ENCODE measurements at regions not wholly inside any gene's neighbourhood (a gene's known extent, or its start where the extent isn't known, plus 50 kb on each side); places are given as distances from the start of the nearest gene placed in this dataset.
"Not testable (repeated sequence)": the region's sequence is repeated elsewhere in the genome, so short reads cannot be mapped to it uniquely, and the experiment has no call there.

DNA sequence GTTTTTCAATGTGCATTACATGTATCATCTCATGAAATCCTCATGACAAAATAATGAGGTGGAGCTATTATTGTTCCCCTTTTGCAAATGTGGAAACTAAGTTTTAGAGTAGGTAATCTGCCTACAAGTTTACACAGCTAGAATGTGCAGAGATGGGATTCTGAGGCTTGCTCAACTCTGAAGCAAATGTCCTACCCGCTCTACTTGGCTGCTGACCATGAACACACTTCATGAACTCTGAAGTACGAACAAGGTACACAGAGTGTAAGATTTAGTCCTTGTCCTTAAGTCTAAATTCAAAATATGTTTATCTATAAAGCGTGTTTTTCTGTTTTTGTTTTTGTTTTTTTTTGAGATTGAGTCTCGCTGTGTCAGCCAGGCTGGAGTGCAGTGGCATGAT, 63.6 kb upstream of the NOTCH2NLA start:
- not testable (repeated sequence) for H3K9me3 Mint-ChIP-seq (ENCODE audit: unreplicated experiment); H3K27me3 Mint-ChIP-seq (ENCODE audit: unreplicated experiment); H3K27ac Mint-ChIP-seq (ENCODE audit: unreplicated experiment); H3K4me3 Mint-ChIP-seq (ENCODE audit: unreplicated experiment); DNase-seq (ENCODE audit: extremely low spot score, unreplicated experiment); H3K36me3 Mint-ChIP-seq (ENCODE audit: unreplicated experiment); H3K4me1 Mint-ChIP-seq (ENCODE audit: unreplicated experiment)

DNA sequence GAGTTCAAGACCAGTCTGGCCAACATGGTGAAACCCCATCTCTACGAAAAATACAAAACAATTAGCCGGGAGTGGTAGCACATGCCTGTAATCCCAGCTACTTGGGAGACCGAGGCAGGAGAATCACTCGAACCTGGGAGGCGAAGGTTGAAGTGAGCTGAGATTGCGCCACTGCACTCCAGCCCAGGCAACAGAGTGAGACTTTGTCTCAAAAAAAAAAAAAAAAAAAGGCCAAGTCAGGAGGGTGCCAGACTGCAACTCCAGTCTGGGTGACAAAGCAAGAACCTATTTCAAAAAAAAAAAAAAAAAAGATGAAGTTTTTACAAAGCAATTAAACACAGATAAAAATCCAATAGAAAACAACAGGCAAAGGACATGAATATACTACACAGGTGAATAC, 59.1 kb upstream of the NOTCH2NLA start:
- H3K4me3 Mint-ChIP-seq (ENCODE audit: unreplicated experiment); H3K27me3 Mint-ChIP-seq (ENCODE audit: unreplicated experiment); DNase-seq (ENCODE audit: extremely low spot score, unreplicated experiment); H3K9me3 Mint-ChIP-seq (ENCODE audit: unreplicated experiment); H3K27ac Mint-ChIP-seq (ENCODE audit: unreplicated experiment); H3K4me1 Mint-ChIP-seq (ENCODE audit: unreplicated experiment); H3K36me3 Mint-ChIP-seq (ENCODE audit: unreplicated experiment): not testable (repeated sequence)

DNA sequence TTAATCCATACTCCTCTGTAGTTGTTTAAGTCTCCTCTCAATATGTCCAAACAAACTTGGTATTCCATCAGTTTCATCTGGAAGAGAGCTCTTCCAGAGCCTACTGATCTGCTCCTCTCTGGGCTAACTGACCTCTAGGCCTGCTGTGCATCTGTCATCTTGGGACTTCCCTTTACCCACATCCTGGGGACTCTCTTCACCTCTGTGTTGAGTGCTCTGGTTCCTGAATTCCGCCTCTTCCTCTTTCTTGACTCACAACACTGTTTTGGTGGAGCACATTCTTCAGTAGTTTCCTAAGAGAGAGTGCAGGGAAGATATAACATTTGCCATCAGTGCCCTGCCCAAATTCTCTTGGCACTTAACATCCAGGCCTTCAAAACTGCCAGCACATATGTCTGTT, 55.9 kb upstream of the NOTCH2NLA start:
- H3K9me3 Mint-ChIP-seq (ENCODE audit: unreplicated experiment); H3K27me3 Mint-ChIP-seq (ENCODE audit: unreplicated experiment); DNase-seq (ENCODE audit: extremely low spot score, unreplicated experiment); H3K36me3 Mint-ChIP-seq (ENCODE audit: unreplicated experiment); H3K27ac Mint-ChIP-seq (ENCODE audit: unreplicated experiment); H3K4me1 Mint-ChIP-seq (ENCODE audit: unreplicated experiment); H3K4me3 Mint-ChIP-seq (ENCODE audit: unreplicated experiment): not testable (repeated sequence)

DNA sequence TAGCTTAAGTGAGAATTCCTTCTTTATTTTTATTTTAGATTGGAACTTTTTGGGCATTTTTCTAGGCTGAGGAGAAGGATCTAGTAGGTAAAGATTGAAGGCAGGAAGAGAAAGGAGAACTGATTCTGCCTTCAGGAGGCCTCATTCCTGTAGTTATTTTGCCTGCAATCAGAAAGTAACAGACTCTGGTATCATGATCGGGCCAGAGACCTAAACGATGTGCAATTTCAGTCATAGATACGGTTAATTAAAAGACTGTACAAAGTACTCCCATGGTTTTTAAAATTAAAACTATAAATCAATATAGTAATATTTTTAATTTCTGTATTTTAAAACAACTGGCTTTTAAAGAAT, 54.7 kb upstream of the NOTCH2NLA start:
- not testable (repeated sequence) for H3K4me3 Mint-ChIP-seq (ENCODE audit: unreplicated experiment); H3K9me3 Mint-ChIP-seq (ENCODE audit: unreplicated experiment); DNase-seq (ENCODE audit: extremely low spot score, unreplicated experiment); H3K27me3 Mint-ChIP-seq (ENCODE audit: unreplicated experiment); H3K4me1 Mint-ChIP-seq (ENCODE audit: unreplicated experiment); H3K36me3 Mint-ChIP-seq (ENCODE audit: unreplicated experiment); H3K27ac Mint-ChIP-seq (ENCODE audit: unreplicated experiment)

DNA sequence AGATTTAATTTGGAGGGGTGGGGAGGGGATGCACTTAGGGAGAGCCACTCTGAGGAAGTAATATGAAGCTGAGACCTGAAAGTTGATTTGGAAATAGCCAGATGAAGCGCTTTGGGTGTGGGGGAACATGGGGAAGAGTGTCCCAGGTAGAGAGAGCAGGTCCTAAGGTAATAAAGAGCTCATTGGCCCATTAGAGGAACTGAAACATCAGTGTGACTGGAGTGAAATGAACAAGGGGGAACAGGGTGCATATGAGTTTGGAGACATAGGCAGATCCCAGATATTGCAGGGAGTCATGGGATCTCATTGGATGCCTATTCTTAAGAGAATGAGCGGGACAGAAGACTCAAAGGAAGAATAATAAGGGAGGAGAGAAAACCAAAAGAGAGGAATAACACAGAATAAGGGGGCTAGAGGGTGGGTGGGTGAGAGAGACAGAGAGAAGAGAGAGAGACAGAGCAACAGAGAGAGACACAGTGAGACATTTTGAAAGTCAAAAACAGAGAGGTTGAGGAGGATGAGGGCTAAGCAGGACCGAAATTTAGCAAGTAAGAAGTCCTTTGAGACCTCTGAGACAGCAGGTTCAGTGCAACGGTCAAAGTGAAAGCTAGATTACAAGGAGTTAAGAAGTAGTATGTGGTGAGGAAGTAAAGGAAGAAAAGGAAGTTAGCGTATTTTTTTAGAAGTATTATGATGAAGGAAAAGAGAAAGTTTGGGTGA, 54.1 kb upstream of the NOTCH2NLA start:
- DNase-seq (ENCODE audit: extremely low spot score, unreplicated experiment) = not testable (repeated sequence)

DNA sequence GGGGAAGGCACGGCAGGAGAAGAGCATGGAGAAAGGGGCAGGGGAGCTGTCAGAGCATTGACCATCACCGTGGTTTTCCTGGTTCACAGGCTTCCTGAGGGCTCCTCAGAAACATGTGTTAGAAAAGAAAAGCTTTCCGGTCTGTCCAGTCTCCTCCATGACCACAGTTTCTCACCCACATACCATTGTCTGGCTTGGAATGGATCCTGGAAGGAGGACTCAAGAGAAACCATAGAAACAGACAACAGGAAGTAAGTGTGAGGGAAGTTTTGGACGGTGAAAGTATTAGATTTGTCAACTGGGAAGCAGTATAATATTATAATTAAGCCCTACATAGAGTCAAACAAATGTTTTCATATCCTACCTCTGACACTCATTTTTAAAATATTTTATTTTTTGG, 52.7 kb upstream of the NOTCH2NLA start:
- DNase-seq (ENCODE audit: extremely low spot score, unreplicated experiment); H3K4me3 Mint-ChIP-seq (ENCODE audit: unreplicated experiment); H3K36me3 Mint-ChIP-seq (ENCODE audit: unreplicated experiment); H3K27ac Mint-ChIP-seq (ENCODE audit: unreplicated experiment); H3K4me1 Mint-ChIP-seq (ENCODE audit: unreplicated experiment); H3K27me3 Mint-ChIP-seq (ENCODE audit: unreplicated experiment); H3K9me3 Mint-ChIP-seq (ENCODE audit: unreplicated experiment): not testable (repeated sequence)

More for the DNA sequence above, 54.1 kb upstream of the NOTCH2NLA start:
- not testable (repeated sequence) for H3K36me3 Mint-ChIP-seq (ENCODE audit: unreplicated experiment); H3K27me3 Mint-ChIP-seq (ENCODE audit: unreplicated experiment); H3K9me3 Mint-ChIP-seq (ENCODE audit: unreplicated experiment); H3K4me3 Mint-ChIP-seq (ENCODE audit: unreplicated experiment); H3K27ac Mint-ChIP-seq (ENCODE audit: unreplicated experiment); H3K4me1 Mint-ChIP-seq (ENCODE audit: unreplicated experiment)

DNA sequence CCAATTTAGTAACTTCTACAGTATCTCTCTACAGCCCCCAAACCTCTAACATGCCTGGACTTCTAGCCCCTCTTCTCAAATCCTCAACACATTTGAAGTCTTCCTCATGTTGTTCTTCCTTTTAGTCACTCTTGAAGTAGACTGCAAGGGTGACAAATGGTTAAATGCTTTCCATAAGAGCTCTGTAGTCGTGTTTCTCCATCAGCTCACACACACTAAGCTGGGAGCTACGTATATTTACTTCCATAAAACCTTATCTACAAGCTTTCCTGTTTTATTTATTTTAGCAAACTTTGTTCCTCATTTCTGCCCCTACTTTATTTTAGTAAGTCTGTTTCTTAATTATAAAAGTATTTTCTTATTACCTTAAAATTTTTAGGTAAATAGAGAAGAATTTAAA, 49.9 kb upstream of the NOTCH2NLA start:
- H3K36me3 Mint-ChIP-seq (ENCODE audit: unreplicated experiment); H3K4me1 Mint-ChIP-seq (ENCODE audit: unreplicated experiment); H3K4me3 Mint-ChIP-seq (ENCODE audit: unreplicated experiment): not testable (repeated sequence)

More for the DNA sequence above, 49.9 kb upstream of the NOTCH2NLA start:
- H3K27me3 Mint-ChIP-seq (ENCODE audit: unreplicated experiment); H3K27ac Mint-ChIP-seq (ENCODE audit: unreplicated experiment); H3K9me3 Mint-ChIP-seq (ENCODE audit: unreplicated experiment); DNase-seq (ENCODE audit: extremely low spot score, unreplicated experiment): not testable (repeated sequence)

All from osteocyte (in vitro differentiated cells).